ENCODE measurements at regions not wholly inside any gene's neighbourhood (a gene's known extent, or its start where the extent isn't known, plus 50 kb on each side); places are given as distances from the start of the nearest gene placed in this dataset.

DNA sequence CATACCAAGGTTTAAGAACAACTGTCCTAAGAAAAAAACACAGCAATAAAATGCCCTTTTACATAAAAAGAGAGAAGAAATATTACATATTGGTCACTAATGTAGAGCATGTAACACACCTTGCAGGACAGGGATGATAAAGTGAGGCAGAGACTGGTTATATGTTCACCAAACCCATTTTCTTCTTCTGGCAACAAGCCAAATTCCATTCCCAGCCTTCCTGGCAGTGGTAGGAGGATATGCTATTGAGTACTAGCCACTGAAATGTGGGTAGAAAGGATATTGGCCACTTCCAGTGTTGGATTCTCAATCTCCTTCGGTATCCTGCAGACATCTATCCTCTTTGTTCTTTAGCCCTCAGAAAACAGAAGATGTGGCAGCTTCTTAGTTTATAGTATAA is 105.2 kb upstream of the SHISA6 start:
- TF ChIP-seq, protein P1, sequence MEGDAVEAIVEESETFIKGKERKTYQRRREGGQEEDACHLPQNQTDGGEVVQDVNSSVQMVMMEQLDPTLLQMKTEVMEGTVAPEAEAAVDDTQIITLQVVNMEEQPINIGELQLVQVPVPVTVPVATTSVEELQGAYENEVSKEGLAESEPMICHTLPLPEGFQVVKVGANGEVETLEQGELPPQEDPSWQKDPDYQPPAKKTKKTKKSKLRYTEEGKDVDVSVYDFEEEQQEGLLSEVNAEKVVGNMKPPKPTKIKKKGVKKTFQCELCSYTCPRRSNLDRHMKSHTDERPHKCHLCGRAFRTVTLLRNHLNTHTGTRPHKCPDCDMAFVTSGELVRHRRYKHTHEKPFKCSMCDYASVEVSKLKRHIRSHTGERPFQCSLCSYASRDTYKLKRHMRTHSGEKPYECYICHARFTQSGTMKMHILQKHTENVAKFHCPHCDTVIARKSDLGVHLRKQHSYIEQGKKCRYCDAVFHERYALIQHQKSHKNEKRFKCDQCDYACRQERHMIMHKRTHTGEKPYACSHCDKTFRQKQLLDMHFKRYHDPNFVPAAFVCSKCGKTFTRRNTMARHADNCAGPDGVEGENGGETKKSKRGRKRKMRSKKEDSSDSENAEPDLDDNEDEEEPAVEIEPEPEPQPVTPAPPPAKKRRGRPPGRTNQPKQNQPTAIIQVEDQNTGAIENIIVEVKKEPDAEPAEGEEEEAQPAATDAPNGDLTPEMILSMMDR (IDR thresholded peaks at IDR 0.05) = no peak
- TF ChIP-seq ZFX (IDR thresholded peaks at IDR 0.05; ENCODE audit: borderline replicate concordance) = no peak

Data from 22Rv1 (cell line).